Activated CD4-positive, alpha-beta T cell treated with anti-CD3 and anti-CD28 coated beads, Interleukin-2, amount 50 U/mL, for 1 hour (primary cell): ENCODE measurements at regions not wholly inside any gene's neighbourhood (a gene's known extent, or its start where the extent isn't known, plus 50 kb on each side); places are given as distances from the start of the nearest gene placed in this dataset.
"Not testable (repeated sequence)": the region's sequence is repeated elsewhere in the genome, so short reads cannot be mapped to it uniquely, and the experiment has no call there.

Experiments used
- DNase-seq: peaks from one replicate; pipeline ENCODE4 v3.0.0-alpha.2; 2020

DNA sequence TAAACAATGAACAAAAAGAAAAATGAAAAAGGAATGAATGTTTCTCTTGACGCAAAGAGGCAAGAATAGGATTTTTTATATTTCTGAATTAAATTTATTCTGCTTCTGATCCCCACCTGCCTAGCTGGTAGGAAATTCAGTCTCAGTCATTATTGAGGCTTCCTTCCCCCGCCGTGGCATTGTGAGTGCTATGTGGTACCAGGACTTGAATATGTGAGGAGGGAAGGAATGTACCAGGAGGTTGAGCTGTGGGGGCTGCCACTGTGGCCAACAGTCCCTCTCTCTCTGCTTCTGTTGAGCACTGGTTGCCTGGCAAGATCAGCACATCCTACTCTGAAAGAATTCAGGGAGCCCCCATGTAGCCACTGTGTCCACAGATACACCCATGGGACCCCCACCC is 368.1 kb upstream of the JARID2 start:
- no peak for DNase-seq

DNA sequence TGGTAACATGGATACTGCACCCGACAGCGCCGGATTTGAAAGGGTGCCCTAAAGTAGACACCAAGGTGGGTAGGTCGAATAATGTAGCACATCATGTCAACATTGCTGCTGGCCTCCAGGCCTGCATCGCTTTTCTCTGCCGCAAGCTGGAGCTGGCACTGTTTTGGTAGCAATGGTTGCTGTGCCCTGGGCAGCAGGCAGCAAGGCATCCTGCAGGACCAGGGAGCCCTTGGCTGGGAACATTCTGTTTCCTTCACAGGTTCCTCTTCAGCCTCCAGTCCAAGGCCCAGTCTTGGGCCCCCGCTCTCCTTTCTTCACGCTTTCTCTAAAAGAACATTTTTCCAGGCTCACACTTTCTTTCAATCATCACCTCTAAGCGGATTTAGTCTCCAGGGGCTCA is 365.8 kb upstream of the JARID2 start:
- DNase-seq = no peak

- DNase-seq = no peak
These were observed 365.2 kb upstream of the JARID2 start for GRCh38 chr6:14880677-14881076.

DNA sequence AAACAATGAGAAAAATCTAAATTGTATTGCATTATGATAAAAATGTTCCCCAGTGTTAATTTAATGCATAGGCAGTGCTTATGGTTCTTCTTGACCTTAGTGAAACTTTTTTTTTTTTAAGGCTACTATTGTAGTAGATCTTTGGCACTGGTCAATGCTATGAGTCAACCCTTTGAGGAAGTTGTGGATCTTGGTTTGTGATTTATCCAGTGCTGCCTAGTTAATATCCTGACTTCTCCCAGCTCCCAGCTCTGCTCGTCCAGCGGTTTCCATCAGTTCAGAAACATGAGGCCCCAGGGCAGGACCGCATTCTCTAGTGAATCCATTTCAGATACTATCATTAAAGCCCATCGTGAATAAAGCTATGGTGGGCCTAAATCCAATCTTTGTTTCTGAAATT is 364.5 kb upstream of the JARID2 start:
- no peak for DNase-seq

GRCh38 chr6:14882394-14883026 is 363.4 kb upstream of the JARID2 start:
- no peak for DNase-seq

GRCh38 chr6:14883921-14884320 is 361.9 kb upstream of the JARID2 start:
- no peak for DNase-seq

DNA sequence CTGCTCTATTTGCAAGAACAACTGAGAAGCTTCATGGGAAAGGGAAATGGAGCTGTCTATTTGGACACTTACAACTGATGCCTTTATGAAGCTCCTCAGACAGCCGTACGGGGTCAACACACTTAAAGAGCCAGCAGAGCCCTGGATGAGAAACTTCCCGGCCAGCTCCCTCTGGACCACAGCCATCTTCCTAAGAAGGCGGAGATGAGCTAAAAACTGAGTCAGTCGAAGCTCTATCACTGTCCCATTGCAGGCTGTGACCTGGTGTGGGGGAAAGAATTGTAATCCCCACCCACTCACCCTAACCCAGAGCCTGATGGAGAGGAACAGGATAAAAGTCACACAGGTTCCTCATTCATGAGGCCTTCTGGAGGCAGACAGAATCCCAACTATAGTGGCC is 360.4 kb upstream of the JARID2 start:
- DNase-seq = no peak

DNA sequence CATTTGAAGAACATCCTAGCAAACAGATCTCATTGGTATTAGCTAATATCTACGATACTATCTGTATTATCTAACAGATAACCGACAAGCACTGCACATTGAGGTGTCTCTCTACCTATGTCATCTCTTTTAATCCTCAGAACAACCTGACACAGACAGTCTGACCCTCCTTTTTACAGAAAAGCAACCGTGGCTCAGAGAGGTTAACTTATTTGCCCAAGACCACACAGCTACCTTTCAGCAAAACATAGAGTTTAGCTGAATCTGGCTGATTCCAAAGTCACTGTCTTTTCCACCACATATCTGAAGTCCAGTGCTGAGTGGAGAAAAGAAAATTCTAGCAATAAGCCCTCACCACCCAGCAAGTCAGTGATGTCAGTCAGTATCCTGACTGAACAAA is 358.7 kb upstream of the JARID2 start:
- no peak for DNase-seq

GRCh38 chr6:14887986-14888574 is 357.8 kb upstream of the JARID2 start:
- DNase-seq = no peak

- DNase-seq = no peak
These were observed 357.3 kb upstream of the JARID2 start for GRCh38 chr6:14888575-14889000.

- no peak for DNase-seq
These were observed 356.7 kb upstream of the JARID2 start for GRCh38 chr6:14889188-14889587.

DNA sequence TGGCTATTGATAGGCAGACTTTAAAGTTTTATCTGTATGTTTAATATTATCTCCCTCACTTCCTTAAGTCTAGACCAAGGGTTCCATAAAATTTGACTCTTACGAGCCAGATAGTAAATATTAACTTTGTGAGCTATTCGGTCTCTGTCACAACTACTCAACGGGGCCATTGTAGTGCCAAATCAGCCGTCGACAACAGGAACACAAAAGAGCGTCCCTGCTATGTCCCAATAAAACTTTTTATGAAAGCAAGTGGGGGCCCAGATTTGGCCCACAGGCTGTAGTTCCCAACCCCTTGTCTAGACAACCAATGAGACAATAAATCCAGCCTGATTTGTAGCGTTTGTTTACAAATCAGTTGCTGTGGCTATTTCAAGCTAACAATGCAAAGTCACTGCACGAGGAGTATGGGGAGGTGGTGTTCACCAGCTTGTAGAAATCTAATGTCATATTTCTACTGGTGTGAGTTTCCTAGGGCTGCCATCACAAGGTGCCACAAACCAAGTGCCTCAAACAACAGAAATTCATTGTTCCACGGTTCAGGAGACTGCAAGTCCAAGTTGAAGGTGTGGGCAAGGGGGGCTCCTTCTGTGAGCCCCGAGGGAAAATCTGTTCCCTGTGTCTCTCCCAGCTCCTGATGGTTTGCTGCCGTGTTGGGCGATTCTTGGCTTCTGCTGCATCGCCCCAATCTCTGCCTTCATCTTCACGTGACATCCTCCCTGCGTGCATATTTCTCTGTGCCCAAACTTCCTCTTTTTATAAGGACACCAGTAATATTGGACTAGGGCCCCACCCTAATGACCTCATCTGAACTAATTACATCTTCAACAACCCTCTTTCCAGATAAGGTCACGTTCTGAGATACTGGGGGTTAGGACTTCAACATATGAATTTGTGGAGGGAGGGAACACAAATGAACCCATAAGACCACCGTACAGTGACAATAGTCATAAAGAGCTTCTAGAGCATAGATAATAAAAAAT is 356.0 kb upstream of the JARID2 start:
- no peak for DNase-seq

DNA sequence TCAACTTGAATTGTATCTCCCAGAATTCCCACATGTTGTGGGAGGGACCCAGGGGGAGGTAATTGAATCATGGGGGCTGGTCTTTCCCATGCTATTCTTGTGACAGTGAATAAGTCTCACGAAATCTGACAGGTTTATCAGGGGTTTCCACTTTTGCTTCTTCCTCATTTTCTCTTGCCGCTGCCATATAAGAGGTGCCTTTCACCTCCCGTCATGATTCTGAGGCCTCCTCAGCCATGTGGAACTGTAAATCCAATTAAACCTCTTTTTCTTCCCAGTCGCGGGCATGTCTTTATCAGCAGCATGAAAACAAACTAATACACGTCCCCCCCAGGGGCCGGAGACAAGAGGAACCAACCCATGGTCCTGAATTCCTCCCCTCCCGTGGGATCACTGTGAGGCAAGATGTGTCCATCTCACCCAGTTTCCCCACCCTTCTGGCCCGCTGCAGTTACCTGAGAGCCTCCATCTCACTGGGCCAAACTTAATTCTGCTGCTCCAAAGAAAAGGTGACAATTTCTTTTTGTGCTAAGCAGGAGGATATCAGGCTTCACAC is 354.0 kb upstream of the JARID2 start:
- not testable (repeated sequence) for DNase-seq

- DNase-seq = no peak
These were observed 351.8 kb upstream of the JARID2 start for GRCh38 chr6:14894105-14894504.

GRCh38 chr6:14896475-14896874 is 349.4 kb upstream of the JARID2 start:
- DNase-seq = no peak

DNA sequence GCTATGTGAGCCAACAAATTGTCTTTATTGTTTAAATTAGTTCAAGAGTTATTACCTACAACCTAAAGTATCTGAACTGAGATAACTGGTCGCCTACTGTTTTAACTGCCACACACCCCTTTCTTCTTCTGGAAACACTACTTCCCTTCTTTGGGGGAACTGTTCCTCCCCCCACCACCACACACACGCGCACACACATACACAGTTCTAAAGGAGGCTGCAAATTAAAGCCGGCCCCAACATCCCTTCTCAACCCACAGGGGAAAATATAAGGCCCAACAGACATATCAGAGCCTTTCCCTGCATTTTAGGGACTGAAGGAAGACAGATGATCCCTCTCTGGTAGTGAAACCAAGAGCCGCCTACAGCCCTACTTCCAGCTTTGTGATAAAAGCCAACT is 348.0 kb upstream of the JARID2 start:
- DNase-seq = no peak

DNA sequence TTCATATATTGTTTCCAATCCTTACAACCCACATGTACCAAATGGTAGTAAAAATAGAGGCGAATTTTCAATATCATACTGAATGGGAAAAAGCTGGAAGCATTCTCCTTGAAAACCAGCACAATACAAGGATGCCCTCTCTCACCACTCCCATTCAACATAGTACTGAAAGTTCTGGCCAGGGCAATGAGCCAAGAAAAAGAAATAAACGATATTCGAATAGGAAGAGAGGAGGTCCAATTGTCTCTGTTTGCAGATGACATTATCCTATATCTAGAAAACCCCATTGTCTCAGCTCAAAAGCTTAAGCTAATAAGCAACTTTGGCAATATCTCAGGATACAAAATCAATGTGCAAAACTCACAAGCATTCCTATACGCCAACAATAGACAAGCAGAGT is 346.4 kb upstream of the JARID2 start:
- not testable (repeated sequence) for DNase-seq

GRCh38 chr6:14900919-14901318 is 344.9 kb upstream of the JARID2 start:
- no peak for DNase-seq

- DNase-seq = no peak
These were observed 342.5 kb upstream of the JARID2 start for GRCh38 chr6:14903176-14904038.

- DNase-seq = no peak
These were observed 340.7 kb upstream of the JARID2 start for GRCh38 chr6:14905201-14905600.

GRCh38 chr6:14906621-14907020 is 339.2 kb upstream of the JARID2 start:
- no peak for DNase-seq
